ENCODE measurements at regions not wholly inside any gene's neighbourhood (a gene's known extent, or its start where the extent isn't known, plus 50 kb on each side); places are given as distances from the start of the nearest gene placed in this dataset.

DNA sequence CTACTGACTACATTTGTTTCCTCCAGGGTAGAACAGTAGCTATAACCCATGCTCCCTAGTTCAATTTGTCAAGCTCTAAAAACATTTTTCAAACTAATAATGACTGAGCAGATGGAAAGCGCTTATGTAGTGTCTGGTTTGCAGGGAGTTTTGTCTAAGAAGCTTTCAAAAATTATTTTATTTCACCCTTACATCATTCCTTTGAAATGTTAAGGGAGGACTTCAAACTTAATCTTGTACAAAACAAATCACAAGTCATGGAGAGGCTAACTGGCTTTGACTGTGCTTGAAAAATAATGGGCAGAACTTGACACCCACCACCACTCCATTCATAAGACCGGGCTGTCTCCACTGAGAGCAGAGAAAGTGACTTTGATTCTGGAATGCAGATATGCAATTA is 153.4 kb upstream of the QRFPR start:
- DNase-seq (ENCODE audit: extremely low spot score, insufficient read length, low read depth) = no peak
- FAIRE-seq = no peak

DNA sequence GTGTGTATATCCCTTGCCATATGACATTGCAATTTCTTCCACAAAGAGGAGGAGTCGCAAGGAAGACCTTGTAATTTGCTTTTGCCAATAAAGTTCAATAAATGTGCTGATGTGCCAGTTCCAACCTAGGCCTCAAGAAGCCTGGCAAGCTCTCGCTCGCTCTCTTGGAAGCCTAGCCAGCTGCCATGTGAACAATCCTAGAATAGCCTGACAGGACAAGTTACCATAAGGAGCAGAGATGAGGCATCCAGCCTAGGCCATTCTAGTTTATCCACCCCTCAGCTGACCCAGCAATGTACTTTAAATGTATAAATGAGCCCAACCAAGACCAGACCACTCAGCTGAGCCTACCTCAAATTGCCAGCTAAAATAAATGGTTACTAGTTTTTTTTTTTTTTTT is 145.7 kb upstream of the QRFPR start:
- DNase-seq (ENCODE audit: extremely low spot score, insufficient read length, low read depth) = no peak
- no peak for FAIRE-seq

DNA sequence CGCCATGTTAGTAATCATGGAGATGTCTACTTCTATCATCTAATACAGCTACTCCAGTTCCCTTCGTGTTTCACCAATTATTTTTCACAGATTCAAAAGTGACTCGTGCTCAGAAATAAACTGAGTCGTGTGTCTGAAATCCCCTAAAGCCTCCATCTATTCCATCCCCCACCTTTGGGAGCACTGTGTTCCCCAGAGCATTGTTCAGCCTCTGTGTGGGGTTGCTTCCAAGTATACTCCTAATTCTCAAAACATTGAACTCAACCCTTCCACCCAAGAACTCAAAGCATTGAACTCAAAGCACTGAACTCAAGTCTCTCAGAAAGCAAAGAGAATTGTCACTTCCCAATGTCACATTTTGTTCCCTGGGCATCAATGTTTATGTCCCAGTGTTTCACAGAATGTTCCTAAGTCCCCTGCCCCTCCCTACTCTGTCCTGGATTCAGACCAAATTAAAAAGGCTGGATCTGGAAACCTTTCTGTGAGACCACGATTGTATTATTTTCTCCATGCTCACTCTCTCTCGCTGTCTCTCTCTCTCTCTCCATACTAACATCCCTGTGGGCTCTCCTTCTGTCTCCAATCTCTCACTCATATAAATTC is 138.5 kb upstream of the QRFPR start:
- FAIRE-seq = no peak
- no peak for DNase-seq (ENCODE audit: extremely low spot score, insufficient read length, low read depth)

DNA sequence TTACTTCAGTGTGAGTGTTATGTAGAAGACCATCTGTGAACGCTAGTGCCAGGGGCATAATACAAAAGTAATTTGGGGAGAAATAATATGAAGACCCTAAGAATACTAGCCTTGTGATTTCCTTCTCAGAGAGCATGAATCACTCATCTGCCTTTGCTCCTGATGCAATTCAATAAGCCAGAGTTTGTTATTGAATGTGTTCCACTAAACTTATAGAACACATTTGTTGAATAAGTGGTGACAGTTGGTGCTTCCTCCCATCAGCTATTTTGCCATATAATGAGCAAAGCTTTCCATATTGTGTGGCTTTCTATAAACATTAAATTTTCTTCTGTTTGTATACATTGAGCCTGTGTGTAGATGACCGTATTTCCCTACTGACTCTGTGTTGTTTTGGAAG is 136.4 kb upstream of the QRFPR start:
- DNase-seq (ENCODE audit: extremely low spot score, insufficient read length, low read depth) (no peak), FAIRE-seq (no peak)

DNA sequence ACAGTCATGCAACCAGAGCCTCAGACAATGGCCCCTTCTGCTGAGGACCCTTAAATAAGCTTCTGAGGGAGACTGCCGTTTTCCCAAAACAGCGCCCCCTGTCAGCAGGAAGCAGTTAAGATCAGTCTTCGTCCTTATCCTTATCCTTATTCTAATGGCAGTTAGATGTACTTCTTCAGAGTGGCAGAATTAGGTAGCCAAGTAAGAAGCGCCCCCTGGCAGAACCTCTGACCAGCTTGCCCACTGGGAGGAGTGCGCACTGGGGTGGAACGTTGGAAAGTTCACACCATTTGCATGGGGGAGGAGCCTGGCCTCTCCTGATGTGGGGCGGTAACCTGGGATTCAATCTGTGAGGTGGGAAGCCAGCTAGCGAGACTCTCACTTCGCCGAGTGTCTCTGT is 133.6 kb upstream of the QRFPR start:
- no peak for DNase-seq (ENCODE audit: extremely low spot score, insufficient read length, low read depth)
- no peak for FAIRE-seq

DNA sequence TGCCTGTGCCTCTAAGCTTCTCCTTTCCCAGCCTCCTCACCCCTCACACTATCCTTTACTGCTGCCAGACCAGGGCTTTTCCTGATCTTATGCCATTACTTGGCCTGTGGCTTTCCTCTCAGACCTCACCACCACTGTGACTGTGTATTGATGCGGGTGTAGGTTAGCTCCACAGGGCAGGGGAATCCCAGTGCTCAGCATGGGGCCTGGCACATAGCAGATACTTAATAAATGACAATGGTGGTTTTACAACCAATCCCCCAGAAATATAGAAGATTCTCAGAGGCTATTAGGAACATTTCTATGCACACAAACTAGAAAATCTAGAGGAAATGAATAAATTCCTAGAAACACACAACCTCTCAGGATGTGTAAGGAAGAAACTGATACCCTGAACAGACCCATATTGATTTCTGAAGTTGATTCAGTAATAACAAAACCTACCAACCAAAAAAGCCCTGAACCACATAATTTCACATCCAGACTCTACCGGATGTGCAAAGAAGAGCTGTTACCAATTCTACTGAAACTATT is 129.6 kb upstream of the QRFPR start:
- no peak for DNase-seq (ENCODE audit: extremely low spot score, insufficient read length, low read depth)
- no peak for FAIRE-seq

DNA sequence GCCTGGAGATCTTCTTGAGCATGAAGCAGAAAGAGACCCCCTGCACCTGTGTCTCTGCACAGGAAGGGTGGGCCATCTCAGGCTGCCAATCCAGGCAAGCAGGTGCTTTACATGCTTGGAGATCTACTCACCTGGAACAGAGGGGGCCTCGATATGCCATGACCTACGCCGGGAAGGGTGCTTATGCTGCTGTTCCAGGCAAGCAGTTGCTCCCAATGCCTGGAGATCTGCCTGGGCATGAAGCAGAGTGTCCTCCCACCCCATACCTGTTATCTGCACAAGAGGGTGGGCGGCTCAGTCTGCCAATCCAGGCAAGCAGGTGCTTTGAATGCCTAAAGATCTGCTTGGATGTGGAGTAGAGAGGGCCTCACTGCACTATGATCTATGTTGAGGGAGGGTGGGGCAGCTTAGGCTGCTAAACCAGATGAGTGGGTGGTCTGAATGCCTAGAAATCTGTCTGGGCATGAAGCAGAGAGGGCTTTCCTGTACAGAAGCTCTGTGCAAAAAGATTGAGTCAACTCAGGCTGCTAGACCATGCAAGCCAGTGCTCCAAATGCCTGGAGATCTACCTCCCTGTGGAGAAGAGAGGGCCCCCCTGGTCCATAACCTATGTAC is 104.5 kb upstream of the QRFPR start:
- DNase-seq (ENCODE audit: extremely low spot score, insufficient read length, low read depth) = no peak
- FAIRE-seq = no peak

DNA sequence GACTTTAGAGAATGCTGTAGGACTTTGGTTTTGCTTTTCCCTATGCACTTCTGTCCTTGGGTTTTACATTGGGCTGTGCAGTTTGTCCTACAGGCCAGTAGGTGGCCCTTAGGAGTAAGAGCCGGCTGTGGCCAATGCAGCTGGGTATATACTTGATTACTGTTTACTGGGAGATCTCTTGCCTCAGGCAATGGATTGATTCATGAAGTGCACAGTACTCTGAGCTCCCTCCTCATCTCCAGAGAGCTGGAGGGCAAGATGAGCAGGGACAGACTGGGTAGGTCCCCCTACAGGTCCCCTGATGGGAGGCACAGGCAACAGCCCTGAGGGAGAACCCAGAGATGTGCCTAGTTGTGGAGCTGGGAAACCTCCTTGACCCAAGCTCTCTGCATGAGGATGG is 103.8 kb upstream of the QRFPR start:
- DNase-seq (ENCODE audit: extremely low spot score, insufficient read length, low read depth) = peak; percentile 4
- peak; percentile 72 for FAIRE-seq

DNA sequence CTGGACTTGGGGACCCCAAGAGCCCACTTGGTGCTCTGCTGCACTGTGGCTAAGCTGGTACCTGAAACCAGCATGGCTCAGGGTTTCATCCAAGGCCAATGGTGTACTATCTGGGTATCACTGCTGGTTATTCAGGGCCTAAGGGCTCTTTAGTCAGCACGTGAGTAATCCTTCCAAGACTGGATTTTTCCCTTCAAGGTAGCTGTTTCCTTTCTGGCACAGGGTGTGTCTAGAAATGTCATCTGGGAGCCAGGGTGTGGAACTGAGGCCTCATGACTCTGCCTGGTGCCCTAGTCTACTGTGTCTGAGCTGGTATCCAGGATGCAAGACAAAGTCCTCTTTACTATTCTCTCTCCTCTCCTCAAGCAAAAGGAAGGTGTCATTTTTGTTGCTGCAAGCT is 99.0 kb upstream of the QRFPR start:
- DNase-seq (ENCODE audit: extremely low spot score, insufficient read length, low read depth) = no peak
- FAIRE-seq = no peak

DNA sequence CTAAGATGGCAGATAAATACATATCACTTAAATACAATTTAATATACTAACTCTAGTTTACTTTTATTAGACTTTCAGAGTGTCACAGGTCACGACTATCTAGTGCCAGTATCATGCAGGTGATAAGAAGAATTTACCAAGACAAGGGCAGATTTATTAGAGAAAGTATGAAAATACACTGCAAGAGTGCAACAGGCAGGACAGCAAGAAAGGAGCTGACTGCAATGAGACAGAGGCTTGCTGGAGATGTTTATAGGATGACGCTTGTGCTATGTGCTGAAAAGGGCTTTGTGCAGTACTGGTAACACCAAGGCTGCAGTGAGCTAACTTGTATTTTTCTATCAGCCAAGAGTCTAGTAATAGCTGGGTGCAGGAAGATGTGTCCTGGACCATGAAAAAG is 96.7 kb upstream of the QRFPR start:
- DNase-seq (ENCODE audit: extremely low spot score, insufficient read length, low read depth) = no peak
- no peak for FAIRE-seq

DNA sequence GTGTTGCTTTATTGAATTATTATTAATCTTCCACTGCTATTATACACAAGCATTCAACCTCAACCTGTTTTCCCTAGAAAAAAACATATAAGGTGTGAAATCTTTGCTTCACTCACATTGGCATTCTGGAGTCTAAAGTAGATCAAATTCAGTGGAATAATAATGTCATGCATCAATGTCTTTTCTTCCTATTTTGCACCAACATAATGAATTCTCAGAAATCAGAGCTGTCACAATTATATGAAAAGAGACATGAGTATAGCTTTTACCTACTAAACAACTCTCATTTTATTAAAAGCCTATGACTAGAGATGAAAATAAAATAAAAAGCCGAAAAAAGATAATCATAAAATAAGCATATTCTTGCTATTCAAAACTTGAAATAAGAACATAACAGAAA is 96.3 kb upstream of the QRFPR start:
- DNase-seq (ENCODE audit: extremely low spot score, insufficient read length, low read depth) (no peak), FAIRE-seq (no peak)

DNA sequence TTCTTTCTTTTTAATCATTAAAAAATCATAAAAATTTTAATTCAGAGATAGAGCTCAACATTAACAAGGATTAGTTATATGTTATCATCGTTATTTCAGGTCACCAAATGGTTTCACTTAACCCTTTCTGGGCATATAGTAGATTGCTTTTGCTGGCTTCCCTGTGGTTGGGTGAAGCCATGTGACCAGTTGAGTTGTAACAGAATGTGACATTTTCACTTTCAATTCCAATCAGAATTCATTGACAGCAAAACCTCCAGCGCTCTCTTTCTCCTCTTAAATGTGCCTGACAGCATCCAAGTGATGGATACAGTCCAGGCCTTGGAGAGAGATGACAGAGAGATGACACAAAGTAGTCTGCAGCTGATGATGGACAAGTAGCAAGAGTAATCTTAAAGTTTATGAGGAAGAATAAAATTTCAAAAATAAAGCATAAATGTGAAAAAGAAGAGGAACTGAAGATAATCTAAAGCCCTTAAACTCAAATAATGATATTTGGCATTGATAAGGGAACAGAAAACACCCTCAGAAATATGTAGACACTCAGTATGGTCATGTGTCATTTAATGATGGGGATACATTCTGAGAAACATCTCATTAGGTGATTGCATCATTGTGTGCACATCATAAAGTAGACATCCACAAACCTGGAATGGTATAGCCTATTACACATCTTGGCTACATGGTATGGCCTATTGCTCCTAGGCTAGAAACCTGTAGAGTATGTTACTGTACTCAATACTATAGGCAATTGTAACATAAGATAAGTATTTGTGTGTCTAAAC is 92.3 kb upstream of the QRFPR start:
- FAIRE-seq (no peak), DNase-seq (ENCODE audit: extremely low spot score, insufficient read length, low read depth) (no peak)

DNA sequence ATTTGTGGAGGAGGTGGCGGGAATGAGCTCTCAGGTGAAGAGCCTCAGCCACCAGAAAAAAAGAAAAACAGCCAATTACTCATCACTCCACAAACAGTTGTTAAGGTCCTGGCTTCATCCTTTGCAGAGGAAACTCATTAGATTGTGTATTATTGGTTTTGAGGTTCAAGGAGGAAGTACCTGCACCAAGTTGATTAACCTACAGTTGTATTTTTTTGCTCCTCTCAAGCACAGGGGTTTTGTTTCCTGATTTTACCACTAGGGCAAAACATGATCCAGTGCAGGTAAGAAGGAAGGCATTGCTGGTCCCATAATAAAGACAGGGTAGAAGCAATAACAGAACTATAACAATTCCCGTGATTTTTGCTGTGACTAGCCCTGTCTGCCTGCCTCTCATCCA is 84.0 kb upstream of the QRFPR start:
- DNase-seq (ENCODE audit: extremely low spot score, insufficient read length, low read depth) (no peak), FAIRE-seq (peak; percentile 31)

DNA sequence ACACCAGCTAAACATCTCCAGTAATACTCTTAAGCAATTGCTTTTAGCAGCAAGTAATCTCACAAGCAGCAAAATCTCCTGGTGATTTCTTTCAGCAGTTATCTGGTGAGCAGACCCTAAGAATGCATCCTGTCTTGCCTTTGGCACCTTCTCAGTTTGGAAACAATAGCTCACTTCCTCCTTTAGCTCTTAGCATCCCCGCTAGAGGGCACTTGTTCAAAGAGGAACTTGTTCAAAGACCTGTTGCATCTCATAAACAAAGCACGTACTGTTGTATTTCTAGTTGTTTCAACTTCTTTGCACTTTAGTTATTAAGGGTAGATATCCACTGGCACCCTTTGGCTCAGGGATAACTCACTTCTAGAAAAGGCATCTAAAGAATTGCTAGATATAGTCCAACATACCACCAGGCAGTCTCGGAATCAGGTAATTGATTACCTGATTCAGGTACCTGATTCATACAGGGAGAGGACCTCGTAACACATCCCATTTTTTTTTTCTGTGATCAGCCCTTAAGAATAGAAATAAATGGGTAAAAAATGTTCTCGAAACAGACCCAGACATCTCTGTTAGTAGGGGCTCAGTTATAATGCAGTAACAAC is 81.9 kb upstream of the QRFPR start:
- DNase-seq (ENCODE audit: extremely low spot score, insufficient read length, low read depth) = peak; percentile 17
- peak; percentile 90 for FAIRE-seq

DNA sequence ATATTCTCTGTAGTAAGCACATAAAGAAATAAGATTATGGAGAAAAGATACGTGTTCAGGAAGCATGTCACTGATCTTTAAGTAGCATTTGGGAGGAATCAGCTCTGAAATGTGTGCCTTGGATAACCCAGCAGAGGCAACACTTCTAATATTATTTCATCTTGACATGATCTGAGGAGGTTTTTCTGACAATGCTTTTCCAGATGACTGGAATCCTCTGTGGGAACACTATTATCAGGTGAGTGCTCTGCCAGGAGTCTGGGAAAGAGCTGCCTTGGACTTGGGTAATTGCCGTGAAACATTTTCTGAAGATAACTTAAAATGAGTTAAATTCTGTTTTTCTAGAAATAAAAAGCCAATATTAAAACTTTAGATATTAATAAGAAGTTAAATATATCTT is 78.2 kb upstream of the QRFPR start:
- DNase-seq (ENCODE audit: extremely low spot score, insufficient read length, low read depth) = no peak
- no peak for FAIRE-seq

DNA sequence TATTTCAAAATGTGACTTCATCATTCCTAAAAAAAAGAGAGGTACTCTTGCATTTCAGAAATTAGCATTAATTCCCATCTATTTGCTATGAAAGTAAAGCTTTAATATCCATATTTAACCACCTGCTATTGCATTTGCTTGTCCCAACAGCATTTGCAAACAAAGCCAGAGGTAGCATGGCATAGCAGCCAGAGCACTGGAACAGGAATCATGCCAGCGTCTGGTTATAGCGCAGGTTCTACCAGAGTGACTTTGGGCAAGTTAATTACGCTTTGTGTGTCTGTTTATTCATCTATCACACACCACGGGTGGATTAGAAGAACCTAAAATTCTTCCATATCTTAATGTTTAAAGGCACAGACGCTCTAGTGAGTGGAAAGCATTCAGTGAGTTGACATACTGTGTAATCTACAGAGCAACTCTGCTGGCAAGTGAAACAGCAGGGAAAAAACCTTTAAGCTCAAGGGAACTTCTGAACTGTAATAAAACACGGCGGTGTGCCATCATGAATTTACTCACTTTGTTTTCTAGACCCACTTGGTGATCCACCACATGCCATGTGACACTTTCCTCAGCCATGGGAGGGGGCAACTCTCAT is 76.6 kb upstream of the QRFPR start:
- FAIRE-seq (no peak), DNase-seq (ENCODE audit: extremely low spot score, insufficient read length, low read depth) (no peak)

DNA sequence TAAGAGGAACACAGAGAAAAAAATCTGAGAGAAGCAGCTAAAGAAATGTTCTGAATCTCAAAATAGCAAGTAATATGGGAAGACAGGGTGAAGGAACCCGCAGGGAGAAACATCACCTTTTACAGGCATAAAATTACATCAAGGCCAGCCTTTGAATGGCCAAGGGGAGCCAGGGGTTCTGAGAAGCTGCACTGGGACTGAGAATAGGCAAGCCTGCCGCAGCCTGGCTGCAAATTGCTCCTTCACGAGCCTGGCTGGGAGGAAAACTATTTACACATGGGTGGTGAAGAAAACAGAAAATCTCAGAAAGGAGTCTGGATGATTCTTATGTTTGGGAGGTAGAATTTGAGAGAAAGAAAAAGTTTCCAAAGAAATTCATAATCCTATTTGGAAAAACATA is 74.5 kb upstream of the QRFPR start:
- DNase-seq (ENCODE audit: extremely low spot score, insufficient read length, low read depth) = no peak
- FAIRE-seq = no peak

DNA sequence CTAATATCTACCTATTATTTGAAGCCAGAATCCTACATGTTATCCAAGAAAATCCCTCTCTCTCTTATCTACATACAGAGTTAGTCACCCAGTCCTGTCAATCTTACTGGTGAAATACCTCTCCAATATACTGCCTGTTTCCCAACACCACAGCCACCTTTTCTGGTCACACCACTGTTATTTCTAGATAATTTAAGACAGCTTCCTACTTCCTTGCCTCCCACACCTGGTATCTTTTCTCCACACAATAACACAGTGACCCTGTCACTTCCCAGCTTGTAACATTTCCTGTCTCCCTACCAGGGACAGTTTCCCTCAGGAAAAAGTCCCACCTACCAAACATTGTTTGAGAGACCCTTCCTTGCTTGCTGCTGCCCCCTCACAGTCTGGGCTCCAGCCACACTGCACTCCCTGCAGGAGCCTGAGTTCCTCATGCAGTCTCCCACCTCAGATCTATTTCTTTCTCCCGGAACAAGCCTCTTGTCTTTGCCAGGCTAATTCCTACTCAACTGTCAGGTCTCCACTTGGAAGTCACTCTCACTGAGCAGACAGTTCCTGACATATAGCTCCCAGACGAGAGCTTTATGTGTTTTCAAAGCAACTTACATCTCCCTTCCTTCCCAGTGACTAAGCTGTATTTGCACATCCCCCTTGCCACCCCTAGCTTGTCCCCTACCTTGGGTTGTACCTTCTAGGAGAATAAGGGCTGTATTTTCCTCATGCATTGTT is 73.6 kb upstream of the QRFPR start:
- DNase-seq (ENCODE audit: extremely low spot score, insufficient read length, low read depth) = no peak
- FAIRE-seq = no peak

DNA sequence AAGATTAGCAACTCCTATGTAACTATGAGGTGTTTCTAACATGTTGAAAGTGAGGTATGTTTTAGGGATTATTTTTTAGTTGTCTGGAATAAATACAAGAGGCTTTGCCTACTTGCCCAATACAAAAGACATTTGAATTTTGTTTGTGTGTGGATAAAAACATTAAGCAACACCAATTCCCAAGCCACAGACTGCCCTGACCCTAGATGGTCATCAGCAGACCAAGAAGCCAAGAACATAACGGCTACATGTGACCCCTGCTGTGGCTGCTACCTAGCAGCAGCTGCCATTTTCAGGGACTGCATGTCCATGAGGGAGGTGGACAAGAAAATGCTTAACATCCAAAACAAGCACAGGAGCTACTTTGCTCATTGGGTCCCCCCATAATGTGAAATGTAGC is 70.5 kb upstream of the QRFPR start:
- FAIRE-seq = no peak
- DNase-seq (ENCODE audit: extremely low spot score, insufficient read length, low read depth) = no peak

DNA sequence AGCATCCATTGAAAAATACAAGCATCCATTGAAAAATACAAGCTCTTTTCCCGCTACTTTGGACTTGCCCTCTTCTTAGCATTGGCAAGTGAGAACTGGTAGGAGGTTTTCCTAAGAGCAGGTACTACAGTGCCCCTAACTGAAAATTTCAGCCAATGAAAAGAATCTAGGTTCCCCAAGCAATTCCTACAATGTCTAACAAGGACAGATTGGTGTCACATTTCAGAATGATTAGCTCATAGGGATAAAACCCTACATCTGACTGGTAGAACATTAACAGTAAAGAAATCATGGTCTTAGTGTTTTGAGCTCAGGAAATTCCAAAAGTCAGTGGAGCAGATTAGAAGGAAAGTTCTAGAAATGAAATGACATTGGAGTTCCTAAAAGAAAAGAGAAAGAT is 68.6 kb upstream of the QRFPR start:
- no peak for FAIRE-seq
- DNase-seq (ENCODE audit: extremely low spot score, insufficient read length, low read depth) = no peak
